Cardiac muscle cell (in vitro differentiated cells and primary cell): ENCODE measurements at regions not wholly inside any gene's neighbourhood (a gene's known extent, or its start where the extent isn't known, plus 50 kb on each side); places are given as distances from the start of the nearest gene placed in this dataset.
A peak's percentile ranks its signal among the peaks of the same experiment; 100 is the strongest.

Experiments
- DNase-seq, 2 donors: peaks; one replicate each; pipeline versions ENCODE4 v3.0.0 to v3.0.0-alpha.2; 2010 to 2017; ENCODE audit warnings: low read depth in 1 of 2, low spot score in 1 of 2
- H3K27ac ChIP-seq: fragments of 200-600 bp; sonication (generic); 2 replicates; pipeline ENCODE4 v1.5.1; 2016
- H3K27me3 ChIP-seq: fragments of 200-600 bp; sonication (generic); 2 replicates; pipeline ENCODE4 v1.6.0; 2016; ENCODE audit warnings: control low read depth
- H3K36me3 ChIP-seq: fragments of 200-600 bp; sonication (generic); 2 replicates; pipeline ENCODE4 v1.5.1; 2016; ENCODE audit warnings: control low read depth
- H3K4me1 ChIP-seq: fragments of 200-600 bp; sonication (generic); 2 replicates; pipeline ENCODE4 v1.8.1; 2017; ENCODE audit warnings: low read depth, mild to moderate bottlenecking, mixed run types
- H3K4me3 ChIP-seq: fragments of 200-600 bp; sonication (generic); 2 replicates; pipeline ENCODE4 v1.5.1; 2016; ENCODE audit warnings: mild to moderate bottlenecking
- H3K9me3 ChIP-seq: fragments of 200-600 bp; sonication (generic); 2 replicates; pipeline ENCODE4 v1.5.1; 2017; ENCODE audit warnings: low read depth, mild to moderate bottlenecking, control low read depth
- TF ChIP-seq, protein P1 (sequence below): IDR thresholded peaks from 2 replicates; pipeline ENCODE4 v1.5.1; 2012; ENCODE audit warnings: low read depth, mild to moderate bottlenecking, low read length

DNA sequence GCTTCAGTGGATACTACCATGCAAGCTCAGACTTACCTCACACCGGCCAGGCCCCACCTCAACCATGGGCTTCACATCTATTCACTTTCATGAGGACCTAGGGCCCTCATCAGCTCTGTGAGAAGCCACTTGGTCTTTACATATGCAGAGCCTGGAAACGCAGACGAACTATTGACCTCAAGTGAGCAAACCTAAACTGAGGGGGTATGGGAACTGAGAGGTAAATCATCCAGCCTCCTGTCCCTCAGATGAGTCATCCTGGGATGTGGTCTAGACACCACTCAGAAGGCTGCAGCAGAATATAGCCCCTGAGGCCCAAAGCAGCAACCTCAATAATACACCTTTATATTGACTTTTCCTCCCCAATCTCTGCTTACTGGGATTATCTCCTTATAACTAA, 578.0 kb downstream of the INSC start:
- peak in 1 of 2 donors; percentile 16 for DNase-seq
- Histone ChIP-seq H3K4me3 (no peak overlapping the region), H3K4me1 (no peaks in the 10 kb centered on the region), H3K36me3 (no peaks in the 10 kb centered on the region), H3K9me3 (no peaks in the 10 kb centered on the region), H3K27ac (no peak overlapping the region), H3K27me3 (no peaks in the 10 kb centered on the region)
- TF ChIP-seq, protein P1, sequence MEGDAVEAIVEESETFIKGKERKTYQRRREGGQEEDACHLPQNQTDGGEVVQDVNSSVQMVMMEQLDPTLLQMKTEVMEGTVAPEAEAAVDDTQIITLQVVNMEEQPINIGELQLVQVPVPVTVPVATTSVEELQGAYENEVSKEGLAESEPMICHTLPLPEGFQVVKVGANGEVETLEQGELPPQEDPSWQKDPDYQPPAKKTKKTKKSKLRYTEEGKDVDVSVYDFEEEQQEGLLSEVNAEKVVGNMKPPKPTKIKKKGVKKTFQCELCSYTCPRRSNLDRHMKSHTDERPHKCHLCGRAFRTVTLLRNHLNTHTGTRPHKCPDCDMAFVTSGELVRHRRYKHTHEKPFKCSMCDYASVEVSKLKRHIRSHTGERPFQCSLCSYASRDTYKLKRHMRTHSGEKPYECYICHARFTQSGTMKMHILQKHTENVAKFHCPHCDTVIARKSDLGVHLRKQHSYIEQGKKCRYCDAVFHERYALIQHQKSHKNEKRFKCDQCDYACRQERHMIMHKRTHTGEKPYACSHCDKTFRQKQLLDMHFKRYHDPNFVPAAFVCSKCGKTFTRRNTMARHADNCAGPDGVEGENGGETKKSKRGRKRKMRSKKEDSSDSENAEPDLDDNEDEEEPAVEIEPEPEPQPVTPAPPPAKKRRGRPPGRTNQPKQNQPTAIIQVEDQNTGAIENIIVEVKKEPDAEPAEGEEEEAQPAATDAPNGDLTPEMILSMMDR, result no peak

DNA sequence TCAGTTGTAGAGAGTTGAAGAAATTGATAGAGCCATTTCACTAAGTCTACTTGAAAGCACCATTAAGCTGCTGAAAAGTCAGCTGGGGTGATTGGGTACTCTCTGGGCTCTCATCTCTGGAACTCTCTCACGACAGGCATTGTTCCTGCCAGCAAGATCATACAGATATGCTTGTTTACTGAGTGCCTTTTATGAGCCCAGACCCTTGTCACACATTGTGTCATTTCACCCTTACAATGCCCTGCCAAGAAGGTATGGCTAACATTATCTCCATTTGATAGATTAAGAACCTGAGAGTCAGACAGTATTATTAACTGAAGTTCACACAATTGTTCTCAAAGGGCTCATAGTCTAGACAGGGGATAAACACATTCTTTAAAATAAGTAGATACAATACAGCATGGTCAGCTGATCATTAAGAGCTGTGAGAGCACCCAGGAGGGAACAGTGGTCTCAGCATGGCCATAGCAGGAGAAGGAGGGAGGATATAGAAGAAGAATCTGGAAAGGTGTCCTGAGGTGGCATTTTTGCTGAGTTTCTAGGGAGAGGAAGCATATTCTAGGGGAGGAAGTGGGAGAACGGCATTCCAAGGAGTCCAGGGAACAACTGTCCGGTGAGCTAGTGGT, 580.5 kb downstream of the INSC start:
- Histone ChIP-seq H3K4me3 (no peak overlapping the region), H3K9me3 (no peaks in the 10 kb centered on the region), H3K36me3 (no peaks in the 10 kb centered on the region), H3K4me1 (no peaks in the 10 kb centered on the region), H3K27me3 (no peaks in the 10 kb centered on the region), H3K27ac (no peak overlapping the region)
- DNase-seq, result no peak
- TF ChIP-seq, protein P1, result no peak

DNA sequence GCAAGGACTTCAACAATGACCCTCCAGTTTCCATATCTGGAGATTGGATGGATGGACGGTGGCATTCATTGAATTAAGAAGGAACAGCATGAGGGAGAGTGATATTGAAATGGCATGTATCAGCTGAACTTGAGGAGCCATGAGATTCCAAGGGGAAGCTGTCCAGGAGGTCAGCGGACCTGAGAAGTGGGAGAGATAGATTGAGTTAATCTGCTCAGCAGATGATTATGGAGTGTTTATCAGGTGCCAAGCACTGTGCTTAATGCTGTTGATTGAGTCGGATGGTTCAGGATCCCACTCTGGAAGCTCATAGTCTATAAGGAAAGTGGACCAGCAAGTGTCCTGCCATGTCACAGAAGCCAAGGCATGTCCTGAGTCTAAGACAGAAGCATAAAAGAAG, 581.3 kb downstream of the INSC start:
- no peak for DNase-seq
- Histone ChIP-seq H3K4me1 (no peaks in the 10 kb centered on the region), H3K4me3 (no peak overlapping the region), H3K27ac (no peak overlapping the region), H3K36me3 (no peaks in the 10 kb centered on the region), H3K27me3 (no peaks in the 10 kb centered on the region), H3K9me3 (no peaks in the 10 kb centered on the region)
- TF ChIP-seq, protein P1, result no peak

DNA sequence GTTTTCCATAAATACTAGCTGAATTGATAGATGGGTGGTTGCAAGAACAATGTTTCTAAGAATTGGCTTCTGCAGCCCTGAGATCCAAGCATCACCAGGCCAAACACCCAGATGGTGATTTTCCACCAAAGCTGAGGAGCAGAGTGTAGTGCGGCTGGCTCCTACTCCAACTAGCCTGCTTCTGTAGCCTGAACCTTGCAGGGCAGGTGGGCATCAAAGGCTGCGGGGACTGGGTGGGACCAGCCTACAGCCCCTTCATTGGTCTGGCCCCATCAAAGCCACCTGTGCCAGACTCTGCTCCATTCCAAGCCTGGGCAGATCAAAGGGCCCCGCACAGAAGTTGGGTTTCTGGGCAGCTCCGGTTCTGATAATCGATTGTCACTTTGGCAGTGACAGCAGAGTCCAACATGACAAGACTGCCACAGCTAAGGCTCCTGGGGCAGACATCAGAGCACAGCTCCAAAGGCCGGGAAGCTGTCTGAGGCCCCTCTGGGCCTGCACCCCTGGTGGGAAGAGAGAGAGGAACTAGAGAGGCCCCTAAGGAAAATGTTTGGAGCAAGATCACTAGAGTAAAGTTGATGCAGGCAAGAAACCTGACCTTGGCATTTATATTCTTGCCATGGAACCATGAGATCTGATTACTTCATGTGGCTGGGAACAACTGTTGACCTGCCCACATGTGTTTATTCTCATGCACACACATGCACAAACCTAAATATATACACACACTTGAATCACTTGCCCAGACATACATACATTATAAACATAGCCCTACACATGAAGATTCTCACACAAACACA, 582.9 kb downstream of the INSC start:
- DNase-seq, result no peak
- Histone ChIP-seq H3K4me1 (no peaks in the 10 kb centered on the region), H3K4me3 (no peak overlapping the region), H3K9me3 (no peaks in the 10 kb centered on the region), H3K27ac (no peak overlapping the region), H3K36me3 (no peaks in the 10 kb centered on the region), H3K27me3 (no peaks in the 10 kb centered on the region)
- TF ChIP-seq, protein P1, result no peak

DNA sequence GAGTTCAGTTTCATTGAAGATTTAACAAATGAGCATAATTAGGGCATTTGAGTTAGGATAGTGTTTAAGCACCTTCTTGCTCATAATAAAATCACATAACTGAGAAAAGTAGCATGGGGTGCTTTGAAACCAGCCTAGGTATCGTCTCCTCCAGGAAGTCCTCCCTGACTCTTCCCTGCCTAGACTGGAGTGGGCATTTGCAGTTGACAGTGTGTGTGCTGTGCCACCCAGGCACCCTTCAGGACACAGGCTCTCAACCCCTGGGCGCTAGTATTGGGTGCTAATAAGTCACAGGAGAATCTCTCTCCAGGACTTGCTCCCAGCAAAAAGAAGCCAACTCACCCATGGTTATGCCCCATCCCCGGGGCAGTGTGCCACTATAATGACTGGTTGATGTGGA, 584.1 kb downstream of the INSC start:
- H3K4me1 ChIP-seq, result no peaks in the 10 kb centered on the region
- H3K9me3 ChIP-seq, result no peaks in the 10 kb centered on the region
- DNase-seq, result no peak
- TF ChIP-seq, protein P1, result no peak
- no peak overlapping the region for H3K4me3 ChIP-seq
- H3K27ac ChIP-seq, result no peak overlapping the region
- no peaks in the 10 kb centered on the region for H3K27me3 ChIP-seq
- no peaks in the 10 kb centered on the region for H3K36me3 ChIP-seq
